K562 (cell line): ENCODE measurements at regions not wholly inside any gene's neighbourhood (a gene's known extent, or its start where the extent isn't known, plus 50 kb on each side); places are given as distances from the start of the nearest gene placed in this dataset.

Experiments used
- ATAC-seq: fragments of 200-7000 bp; cut with Tn5 transposase; 3 replicates; pipeline ENCODE4 v1.9.1; 2020; ENCODE audit warnings: moderate library complexity
- BruUV-seq: library from RNA; stranded (reverse); fragments of 400-500 nt; replicated peaks from 2 replicates; lab custom pipeline; 2021; lab: Mats Ljungman, UMichigan
- CTCF ChIA-PET: fragments of 300-600 bp; formaldehyde crosslinking; extraction: SDS; loops from one replicate; lab custom pipeline; 2021; ENCODE audit warnings: low intra/inter-chr PET ratio; lab: Yijun Ruan, JAX
- POLR2A ChIA-PET: fragments of 300-600, 350-650 bp; sonication (Branson Sonifier 250); formaldehyde crosslinking; extraction: SDS; loops from one replicate; lab custom pipeline; 2021; ENCODE audit warnings: antibody characterized with exemption, inconsistent platforms; lab: Yijun Ruan, JAX
- DNase-seq, 4 experiments: peaks; one replicate each; pipeline versions ENCODE4 v3.0.0 to v3.0.0-alpha.2; 2011 to 2018; ENCODE audit warnings: low spot score in 3 of 4, mixed read lengths in 3 of 4; ENCODE audit errors: extremely low read depth in 1 of 4
- FAIRE-seq: peaks from 2 replicates; lab custom pipeline; 2011; peaks lifted over from hg19 to GRCh38; lab: Jason Lieb, UNC
- H2AFZ ChIP-seq: 2 replicates; pipeline ENCODE4 v1.6.0; 2011; ENCODE audit warnings: low read depth, low read length, control low read depth, inconsistent platforms
- H3K27ac ChIP-seq: fragments of 200-600 bp; 3 replicates; pipeline ENCODE4 v1.8.0; 2011; ENCODE audit warnings: low read depth, mild to moderate bottlenecking, control low read depth, inconsistent platforms, low read length, moderate library complexity, mixed read lengths; ENCODE audit errors: extremely low read depth
- H3K27me3 ChIP-seq, 2 experiments: fragments of 300-600 bp in 1 of 2; 2 replicates in 1 of 2; 3 replicates in 1 of 2; pipeline versions ENCODE4 v1.6.0 to v1.8.0; 2011; ENCODE audit warnings: inconsistent platforms in 2 of 2, low read length in 2 of 2, mild to moderate bottlenecking in 1 of 2, mixed read lengths in 1 of 2, moderate library complexity in 1 of 2; ENCODE audit not compliant: control insufficient read depth in 2 of 2, insufficient read depth in 2 of 2
- H3K36me3 ChIP-seq: fragments of 300-600 bp; 3 replicates; pipeline ENCODE4 v1.8.0; 2011; ENCODE audit warnings: mild to moderate bottlenecking, low read length, inconsistent platforms; ENCODE audit not compliant: control insufficient read depth, insufficient read depth
- H3K4me1 ChIP-seq, 2 experiments: fragments of 200-600 bp in 1 of 2; replicated peaks in 1 of 2; 2 replicates in 1 of 2; 3 replicates in 1 of 2; pipeline versions ENCODE4 v1.5.1 to v1.8.0; 2011; ENCODE audit warnings: inconsistent platforms in 2 of 2, low read length in 2 of 2, mild to moderate bottlenecking in 1 of 2, mixed read lengths in 1 of 2, moderate library complexity in 1 of 2; ENCODE audit not compliant: control insufficient read depth in 2 of 2, insufficient read depth in 2 of 2
- H3K4me2 ChIP-seq: 2 replicates; pipeline ENCODE4 v1.6.1; 2011; ENCODE audit warnings: low read length, control low read depth, inconsistent platforms, mixed read lengths; ENCODE audit not compliant: insufficient read depth
- H3K4me3 ChIP-seq: fragments of 200-600 bp; sonication (generic), shearing (Covaris generic); 2 replicates; pipeline ENCODE4 v1.5.1; 2016; ENCODE audit warnings: control low read depth, inconsistent platforms
- H3K79me2 ChIP-seq: fragments of 200-600 bp; 3 replicates; pipeline ENCODE4 v1.8.0; 2011; ENCODE audit warnings: low read length, inconsistent platforms; ENCODE audit not compliant: control insufficient read depth, insufficient read depth
- H3K9ac ChIP-seq, 2 experiments: 2 replicates each; pipeline versions ENCODE4 v1.6.0 to v1.6.1; 2011; ENCODE audit warnings: low read depth in 2 of 2, low read length in 2 of 2, control low read depth in 1 of 2, inconsistent platforms in 1 of 2, mild to moderate bottlenecking in 1 of 2, mixed read lengths in 1 of 2; ENCODE audit not compliant: insufficient read depth in 1 of 2
- H3K9me1 ChIP-seq: one replicate; pipeline ENCODE4 v1.6.0; 2011; ENCODE audit warnings: inconsistent platforms, mild to moderate bottlenecking, low read length, moderate library complexity; ENCODE audit not compliant: control insufficient read depth, insufficient read depth
- H3K9me3 ChIP-seq: replicated peaks from 2 replicates; pipeline ENCODE4 v1.5.1; 2011; ENCODE audit warnings: low read depth, low read length, inconsistent platforms; ENCODE audit not compliant: control insufficient read depth, insufficient read depth
- H4K20me1 ChIP-seq: replicated peaks from 2 replicates; pipeline ENCODE4 v1.6.1; 2011; ENCODE audit warnings: low read length, inconsistent platforms, mixed read lengths; ENCODE audit not compliant: control insufficient read depth, insufficient read depth
- ADNP ChIP-seq: fragments of 200-800 bp; sonication (Bioruptor generic); IDR thresholded peaks from 2 replicates; pipeline ENCODE4 v1.6.1; 2016; ENCODE audit warnings: missing genetic modification characterization, missing compliant biosample characterization
- ARID1B ChIP-seq: fragments of 450-650 bp; IDR thresholded peaks from 2 replicates; pipeline ENCODE4 v1.6.1; 2016; ENCODE audit warnings: antibody characterized with exemption, mild to moderate bottlenecking, inconsistent platforms
- ARID3B ChIP-seq: fragments of 250-450 bp; sonication (Bioruptor Pico); IDR thresholded peaks from 2 replicates; pipeline ENCODE4 v1.4.0; 2020; ENCODE audit warnings: borderline replicate concordance
- CBFA2T2 ChIP-seq: fragments of 450-650 bp; conservative IDR thresholded peaks from 2 replicates; pipeline ENCODE4 v1.6.1; 2017; ENCODE audit warnings: mild to moderate bottlenecking
- FOSL1 ChIP-seq: fragments of 200-800 bp; sonication (Bioruptor generic); conservative IDR thresholded peaks from 2 replicates; pipeline ENCODE4 v1.6.1; 2016; ENCODE audit warnings: missing genetic modification characterization, missing compliant biosample characterization
- HMBOX1 ChIP-seq: sonication (generic); IDR thresholded peaks from 2 replicates; pipeline ENCODE4 v1.6.1; 2016
- MECOM ChIP-seq: fragments of 250-450 bp; sonication (Bioruptor Pico); IDR thresholded peaks from 2 replicates; pipeline ENCODE4 v1.8.0; 2022; ENCODE audit warnings: inconsistent platforms
- RCOR1 ChIP-seq, 2 experiments: IDR thresholded peaks; 2 replicates each; pipeline ENCODE4 v1.6.1; 2012; ENCODE audit warnings: low read depth in 2 of 2, low read length in 2 of 2, borderline replicate concordance in 1 of 2, improper control_type of control experiment in 1 of 2
- TCF3 ChIP-seq: sonication (generic); formaldehyde crosslinking; IDR thresholded peaks from 2 replicates; pipeline ENCODE4 v1.4.0; 2020; ENCODE audit warnings: mild to moderate bottlenecking, missing genetic modification reagents
- THAP7 ChIP-seq: fragments of 250-450 bp; sonication (Bioruptor Pico); IDR thresholded peaks from 2 replicates; pipeline ENCODE4 v1.5.0; 2021
- ZNF217 ChIP-seq: sonication (generic); formaldehyde crosslinking; IDR thresholded peaks from 2 replicates; pipeline ENCODE4 v1.8.0; 2022; ENCODE audit warnings: mild to moderate bottlenecking, missing genetic modification reagents
- ZNF232 ChIP-seq: sonication (generic); formaldehyde crosslinking; IDR thresholded peaks from 2 replicates; pipeline ENCODE4 v1.8.0; 2022; ENCODE audit warnings: mild to moderate bottlenecking, missing genetic modification reagents
- ZNF639 ChIP-seq, 2 experiments: fragments of 200-800 bp in 1 of 2; sonication (Bioruptor generic) in 1 of 2; sonication (generic) in 1 of 2; formaldehyde crosslinking in 1 of 2; IDR thresholded peaks in 1 of 2; conservative IDR thresholded peaks in 1 of 2; 2 replicates each; pipeline versions ENCODE4 v1.5.0 to v1.6.1; 2016 to 2020; ENCODE audit warnings: missing compliant biosample characterization in 1 of 2, missing genetic modification characterization in 1 of 2, missing genetic modification reagents in 1 of 2
- WGBS: fragments of 100-300 bp; shearing (Covaris generic); methylation state at CpG from one replicate; pipeline ENCODE4 v1.1.6; 2016; ENCODE audit warnings: low coverage, mixed read lengths; ENCODE audit not compliant: insufficient coverage; ENCODE audit errors: missing lambda C conversion rate; 5-methylcytosine and 5-hydroxymethylcytosine counted together
- in situ Hi-C: fragments of 300-500 bp; cut with MboI; formaldehyde crosslinking; loops from 4 replicates; pipeline ENCODE4 v1.15.0; 2018; ENCODE audit warnings: inconsistent platforms, mixed read lengths
- intact Hi-C: fragments of 100-400 bp; cut with micrococcal nuclease; formaldehyde crosslinking; loops from 2 replicates; pipeline ENCODE4 v1.14.2; 2022

- TF ChIP-seq ZNF639 (CRISPR knock-in tag; conservative IDR thresholded peaks at IDR 0.05 in 1 of 2, IDR thresholded peaks at IDR 0.05 in 1 of 2) (no peak), THAP7 (CRISPR knock-in tag) (no peak), ZNF217 (no peak), ARID3B (CRISPR knock-in tag) (no peak), ADNP (no peak)
Measured at GRCh38 chr3:72453706-72454105, 394.5 kb downstream of the SHQ1 start (continued).

- Histone ChIP-seq H3K9me3 (no peaks in the 10 kb centered on the region), H3K9me1 (no peaks in the 10 kb centered on the region), H2AFZ (no peak overlapping the region), H4K20me1 (no peaks in the 10 kb centered on the region), H3K27me3 (no peaks in the 10 kb centered on the region; a peak in 1 of 5 replicates), H3K4me2 (no peak overlapping the region), H3K4me3 (no peak overlapping the region), H3K36me3 (no peaks in the 10 kb centered on the region), H3K79me2 (0 out of 3 replicates have a peak, but pooled peaks cover 4% of the 10 kb centered on the region), H3K4me1 (peaks cover 21 to 47% of the 10 kb centered on the region in 2 experiments), H3K9ac (no peak overlapping the region), H3K27ac (no peak overlapping the region)
- FAIRE-seq (peak; percentile 68), ATAC-seq (no peak), DNase-seq (peak in 2 of 4 experiments; percentile 12 to 21)
- WGBS = 3% methylated on average over 5 of the region's 5 CpGs
- intact Hi-C loops = no loop called here
- in situ Hi-C loops = no loop called here
- BruUV-seq = no TSS peak
- ChIA-PET POLR2A (interaction anchor here (1.2 kb wide), 1 partner anchor 8 kb away, joined by 3 read pairs; no protein-coding TSS in a partner anchor), CTCF (no interaction called here)
- TF ChIP-seq ARID1B (0 out of 2 replicates have a peak, but pooled peaks have one; percentile 19), RCOR1 (IDR thresholded peaks at IDR 0.05; ENCODE audit: borderline replicate concordance in 1 of 2, low read depth in 2 of 2, low read length in 2 of 2) (0 out of 4 replicates have a peak, but pooled peaks of 1 of the 2 experiments have one; percentile 3), ZNF232 (CRISPR knock-in tag) (no peak), MECOM (CRISPR knock-in tag) (peak; percentile 43; the same call in 1 of the 2 replicates), CBFA2T2 (peak; percentile 36; the same call in 1 of the 2 replicates), TCF3 (CRISPR knock-in tag) (0 out of 2 replicates have a peak, but pooled peaks have one; percentile 7), FOSL1 (tag) (0 out of 2 replicates have a peak, but pooled peaks have one; percentile 10), HMBOX1 (no peak)
Measured at GRCh38 chr3:72452745-72453144, 395.5 kb downstream of the SHQ1 start.
